HCT116 (cell line): ENCODE measurements at regions not wholly inside any gene's neighbourhood (a gene's known extent, or its start where the extent isn't known, plus 50 kb on each side); places are given as distances from the start of the nearest gene placed in this dataset.

ENCODE experiments used
- ATAC-seq: fragments of 200-7000 bp; cut with Tn5 transposase; 2 replicates; pipeline ENCODE4 v1.9.1; 2020; ENCODE audit warnings: mild to moderate bottlenecking, moderate library complexity
- BruUV-seq: library from RNA; stranded (reverse); fragments of 400-500 nt; replicated peaks from 2 replicates; lab custom pipeline; 2021; lab: Mats Ljungman, UMichigan
- CTCF ChIA-PET: fragments of 300-600 bp; sonication (Branson Sonifier 250); formaldehyde crosslinking; loops from one replicate; lab custom pipeline; 2021; ENCODE audit warnings: antibody characterized with exemption; lab: Charles Lee
- POLR2A ChIA-PET: fragments of 300-600, 350-600 bp; sonication (Branson Sonifier 250); formaldehyde crosslinking; loops from one replicate; lab custom pipeline; 2021; ENCODE audit warnings: antibody characterized with exemption; lab: Charles Lee
- RAD21 ChIA-PET, 2 experiments: fragments of 300-600 bp; sonication (Branson Sonifier 250); formaldehyde crosslinking; loops; one replicate each; lab custom pipeline; 2023; ENCODE audit warnings: low total read pairs in 2 of 2; ENCODE audit not compliant: uncharacterized antibody in 2 of 2, unreplicated experiment in 2 of 2, low non-redundant PET in 1 of 2; lab: Charles Lee
- DNase-seq: peaks from one replicate; pipeline ENCODE4 v3.0.0-alpha.2; 2010; ENCODE audit warnings: low read depth, low spot score
- H2AFZ ChIP-seq: fragments of 200-600 bp; shearing (Covaris generic), sonication (generic); 2 replicates; pipeline ENCODE4 v1.6.1; 2017; ENCODE audit warnings: low read depth, mixed run types, mixed read lengths, antibody characterized with exemption, low read length; ENCODE audit not compliant: poor library complexity, severe bottlenecking
- H3K27ac ChIP-seq: 2 replicates; pipeline ENCODE4 v1.5.1; 2012; ENCODE audit warnings: low read depth, low read length
- H3K27me3 ChIP-seq: fragments of 200-600 bp; sonication (generic); 2 replicates; pipeline ENCODE4 v1.6.1; 2016; ENCODE audit warnings: mixed run types, low read length, mixed read lengths; ENCODE audit not compliant: insufficient read depth
- H3K36me3 ChIP-seq, 2 experiments: fragments of 200-500 bp in 1 of 2; fragments of 200-600 bp in 1 of 2; sonication (Bioruptor generic) in 1 of 2; sonication (generic) in 1 of 2; 2 replicates each; pipeline versions ENCODE4 v1.5.1 to v1.6.1; 2014 to 2016; ENCODE audit warnings: low read length in 2 of 2, inconsistent platforms in 1 of 2, mixed read lengths in 1 of 2, mixed run types in 1 of 2; ENCODE audit not compliant: insufficient read depth in 2 of 2, control insufficient read depth in 1 of 2
- H3K4me1 ChIP-seq, 2 experiments: fragments of 200-600 bp in 1 of 2; sonication (generic) in 1 of 2; 2 replicates each; pipeline versions ENCODE4 v1.5.1 to v1.6.1; 2012 to 2017; ENCODE audit warnings: low read length in 2 of 2, inconsistent platforms in 1 of 2, mild to moderate bottlenecking in 1 of 2, mixed read lengths in 1 of 2, mixed run types in 1 of 2, moderate library complexity in 1 of 2; ENCODE audit not compliant: insufficient read depth in 2 of 2, control insufficient read depth in 1 of 2
- H3K4me2 ChIP-seq: fragments of 200-600 bp; sonication (generic); 2 replicates; pipeline ENCODE4 v1.6.1; 2017; ENCODE audit warnings: mixed run types, low read length, mixed read lengths
- H3K4me3 ChIP-seq, 2 experiments: fragments of 200-600 bp in 1 of 2; sonication (generic) in 1 of 2; replicated peaks in 1 of 2; 2 replicates each; pipeline ENCODE4 v1.5.1; 2011 to 2016; ENCODE audit warnings: low read length in 2 of 2, control low read depth in 1 of 2, low read depth in 1 of 2, mild to moderate bottlenecking in 1 of 2, mixed read lengths in 1 of 2, mixed run types in 1 of 2
- H3K79me2 ChIP-seq: fragments of 200-600 bp; sonication (generic); 2 replicates; pipeline ENCODE4 v1.6.1; 2017; ENCODE audit warnings: mild to moderate bottlenecking, mixed run types, low read length, moderate library complexity, mixed read lengths; ENCODE audit not compliant: insufficient read depth
- H3K9ac ChIP-seq: fragments of 200-600 bp; sonication (generic); 2 replicates; pipeline ENCODE4 v1.6.1; 2016; ENCODE audit warnings: low read length, mixed read lengths
- H3K9me2 ChIP-seq: fragments of 200-600 bp; sonication (generic), shearing (Covaris generic); 2 replicates; pipeline ENCODE4 v1.6.1; 2017; ENCODE audit warnings: mixed run types, mild to moderate bottlenecking, moderate library complexity; ENCODE audit not compliant: insufficient read depth
- H3K9me3 ChIP-seq, 2 experiments: fragments of 200-500 bp in 1 of 2; fragments of 200-600 bp in 1 of 2; sonication (Bioruptor generic) in 1 of 2; sonication (generic) in 1 of 2; 2 replicates each; pipeline ENCODE4 v1.6.1; 2014 to 2017; ENCODE audit warnings: low read length in 2 of 2, mixed read lengths in 2 of 2, inconsistent platforms in 1 of 2, low read depth in 1 of 2, mild to moderate bottlenecking in 1 of 2, mixed run types in 1 of 2, moderate library complexity in 1 of 2; ENCODE audit not compliant: control insufficient read depth in 1 of 2, insufficient read depth in 1 of 2
- H4K20me1 ChIP-seq: fragments of 200-600 bp; sonication (generic), shearing (Covaris generic); 2 replicates; pipeline ENCODE4 v1.6.1; 2017; ENCODE audit warnings: mixed run types, mild to moderate bottlenecking, moderate library complexity; ENCODE audit not compliant: insufficient read depth
- ATF3 ChIP-seq: IDR thresholded peaks from 2 replicates; pipeline ENCODE4 v1.6.1; 2012
- CBX3 ChIP-seq: IDR thresholded peaks from 2 replicates; pipeline ENCODE4 v1.6.1; 2012; ENCODE audit warnings: low read depth
- CEBPB ChIP-seq: IDR thresholded peaks from 2 replicates; pipeline ENCODE4 v1.6.1; 2012; ENCODE audit warnings: low read depth
- EGR1 ChIP-seq: IDR thresholded peaks from 2 replicates; pipeline ENCODE4 v1.6.1; 2012; ENCODE audit warnings: low read depth
- ELF1 ChIP-seq: IDR thresholded peaks from 2 replicates; pipeline ENCODE4 v1.6.1; 2012; ENCODE audit warnings: low read depth, borderline replicate concordance
- EZH2 ChIP-seq: fragments of 200-600 bp; sonication (generic); IDR thresholded peaks from 2 replicates; pipeline ENCODE4 v1.6.1; 2017; ENCODE audit warnings: antibody characterized with exemption, mixed run types
- EZH2phosphoT487 ChIP-seq: fragments of 200-600 bp; IDR thresholded peaks from 2 replicates; pipeline ENCODE4 v1.6.1; 2018; ENCODE audit warnings: antibody characterized with exemption, borderline replicate concordance
- JUND ChIP-seq: IDR thresholded peaks from 2 replicates; pipeline ENCODE4 v1.6.1; 2012
- MAX ChIP-seq: IDR thresholded peaks from 2 replicates; pipeline ENCODE4 v1.6.1; 2012
- POLR2A ChIP-seq: IDR thresholded peaks from 2 replicates; pipeline ENCODE4 v1.7.0; 2011; ENCODE audit warnings: borderline replicate concordance; ENCODE audit not compliant: insufficient read depth, insufficient read length; ENCODE audit errors: extremely low read depth
- RAD21 ChIP-seq: IDR thresholded peaks from 2 replicates; pipeline ENCODE4 v1.6.1; 2012; ENCODE audit warnings: low read depth, mild to moderate bottlenecking
- REST ChIP-seq: IDR thresholded peaks from 2 replicates; pipeline ENCODE4 v1.6.1; 2012; ENCODE audit warnings: low read depth
- SIN3A ChIP-seq: IDR thresholded peaks from 2 replicates; pipeline ENCODE4 v1.6.1; 2012; ENCODE audit warnings: low read depth
- SP1 ChIP-seq: IDR thresholded peaks from 2 replicates; pipeline ENCODE4 v1.6.1; 2012; ENCODE audit warnings: low read depth
- SRF ChIP-seq: IDR thresholded peaks from 2 replicates; pipeline ENCODE4 v1.6.1; 2012; ENCODE audit warnings: low read depth
- TCF7L2 ChIP-seq: IDR thresholded peaks from 2 replicates; pipeline ENCODE4 v1.7.0; 2011; ENCODE audit warnings: borderline replicate concordance, inconsistent platforms; ENCODE audit not compliant: insufficient read depth, insufficient read length; ENCODE audit errors: extremely low read depth
- ZBTB33 ChIP-seq: IDR thresholded peaks from 2 replicates; pipeline ENCODE4 v1.6.1; 2011; ENCODE audit warnings: mild to moderate bottlenecking, low read length, moderate library complexity; ENCODE audit not compliant: insufficient replicate concordance; ENCODE audit errors: extremely low read depth
- ZFX ChIP-seq: fragments of 450-650 bp; IDR thresholded peaks from 2 replicates; pipeline ENCODE4 v1.6.1; 2017
- ZNF274 ChIP-seq: fragments of 200-500 bp; sonication (Bioruptor generic); IDR thresholded peaks from 2 replicates; pipeline ENCODE4 v1.6.1; 2014; ENCODE audit warnings: mild to moderate bottlenecking, low read depth, low read length, inconsistent platforms
- intact Hi-C: fragments of 100-400 bp; cut with micrococcal nuclease; formaldehyde crosslinking; loops from 2 replicates; pipeline ENCODE4 v1.10.0; 2022

GRCh38 chrX:821327-822107 lies 190.9 kb downstream of the SHOX start:
- ChIA-PET CTCF (no interaction called here), POLR2A (no interaction called here), RAD21 (no interaction called here)
- H3K79me2 ChIP-seq, result no peaks in the 10 kb centered on the region
- no peak overlapping the region for H3K4me2 ChIP-seq
- TF ChIP-seq ELF1 (no peak), MAX (no peak), CEBPB (no peak), EZH2 (no peak), EZH2phosphoT487 (no peak), CBX3 (no peak), ATF3 (no peak), REST (no peak), ZBTB33 (no peak), ZFX (no peak), SRF (no peak), TCF7L2 (no peak), POLR2A (no peak), RAD21 (no peak), SIN3A (no peak), JUND (no peak), SP1 (no peak), EGR1 (no peak), ZNF274 (no peak)
- no peaks in the 10 kb centered on the region for H3K9me3 ChIP-seq
- no peak overlapping the region for H3K4me3 ChIP-seq
- BruUV-seq, result no TSS peak
- H2AFZ ChIP-seq, result no peak overlapping the region
- intact Hi-C loops, result no loop called here
- H3K4me1 ChIP-seq, result no peaks in the 10 kb centered on the region
- no peaks in the 10 kb centered on the region for H3K9me2 ChIP-seq
- no peak for DNase-seq
- ATAC-seq, result no peak
- no peaks in the 10 kb centered on the region for H3K27me3 ChIP-seq
- H3K9ac ChIP-seq, result no peak overlapping the region
- H4K20me1 ChIP-seq, result no peaks in the 10 kb centered on the region
- H3K36me3 ChIP-seq, result no peaks in the 10 kb centered on the region
- no peak overlapping the region for H3K27ac ChIP-seq
